Aorta (tissue), 5 donors: ENCODE measurements at regions not wholly inside any gene's neighbourhood (a gene's known extent, or its start where the extent isn't known, plus 50 kb on each side); places are given as distances from the start of the nearest gene placed in this dataset.
"Not testable (repeated sequence)": the region's sequence is repeated elsewhere in the genome, so short reads cannot be mapped to it uniquely, and the experiment has no call there.

Experiments
- ATAC-seq: fragments of 200-7000 bp; cut with Tn5 transposase; one replicate; pipeline ENCODE4 v1.9.1; 2022; ENCODE audit warnings: moderate library complexity; ENCODE audit not compliant: low FRiP score
- DNase-seq, 2 donors: peaks; one replicate each; pipeline ENCODE4 v3.0.0-alpha.2; 2020
- H3K27ac ChIP-seq, 2 donors: one replicate each; pipeline ENCODE4 v1.5.1; 2013; ENCODE audit warnings: low read length in 2 of 2, mild to moderate bottlenecking in 2 of 2, moderate library complexity in 2 of 2, control low read depth in 1 of 2, inconsistent platforms in 1 of 2, low read depth in 1 of 2
- H3K27me3 ChIP-seq, 2 donors: one replicate each; pipeline ENCODE4 v1.6.1; 2013; ENCODE audit warnings: control low read depth in 1 of 2, low read length in 1 of 2, mild to moderate bottlenecking in 1 of 2, moderate library complexity in 1 of 2; ENCODE audit not compliant: insufficient read depth in 2 of 2, control insufficient read depth in 1 of 2
- H3K36me3 ChIP-seq, 2 donors: one replicate each; pipeline ENCODE4 v1.6.1; 2013; ENCODE audit warnings: control low read depth in 1 of 2, low read length in 1 of 2, mild to moderate bottlenecking in 1 of 2; ENCODE audit not compliant: insufficient read depth in 2 of 2, control insufficient read depth in 1 of 2
- H3K4me1 ChIP-seq, 2 donors: one replicate each; pipeline ENCODE4 v1.6.1; 2013; ENCODE audit warnings: low read length in 2 of 2, control low read depth in 1 of 2, mild to moderate bottlenecking in 1 of 2, moderate library complexity in 1 of 2; ENCODE audit not compliant: insufficient read depth in 2 of 2, control insufficient read depth in 1 of 2
- H3K4me3 ChIP-seq, 2 donors: one replicate each; pipeline ENCODE4 v1.5.1; 2013; ENCODE audit warnings: low read length in 2 of 2, control low read depth in 1 of 2, mild to moderate bottlenecking in 1 of 2
- H3K9me3 ChIP-seq: one replicate; pipeline ENCODE4 v1.6.1; 2013; ENCODE audit warnings: mild to moderate bottlenecking, low read length; ENCODE audit not compliant: control insufficient read depth
- WGBS, 2 donors: extraction: QIAGEN DNeasy Blood & Tissue Kit; methylation state at CpG; one replicate each; pipeline ENCODE4 v1.1.7; 2013; 5-methylcytosine and 5-hydroxymethylcytosine counted together
- intact Hi-C, 2 donors: fragments of 100-400 bp; cut with DNase I; formaldehyde crosslinking; loops; one replicate each; pipeline versions ENCODE4 v1.14.2 to v1.15.0; 2022
- donor health status: healthy with polysubstance abuse.
- donor health status: Bipolar disorder and iron deficiency.
- donor health status: DM: no; HTN: no; CAD: no.
- donor health status: DM: no; HTN: no; CAD: no.
- donor health status: DM: yes; HTN: yes; CAD: no.

DNA sequence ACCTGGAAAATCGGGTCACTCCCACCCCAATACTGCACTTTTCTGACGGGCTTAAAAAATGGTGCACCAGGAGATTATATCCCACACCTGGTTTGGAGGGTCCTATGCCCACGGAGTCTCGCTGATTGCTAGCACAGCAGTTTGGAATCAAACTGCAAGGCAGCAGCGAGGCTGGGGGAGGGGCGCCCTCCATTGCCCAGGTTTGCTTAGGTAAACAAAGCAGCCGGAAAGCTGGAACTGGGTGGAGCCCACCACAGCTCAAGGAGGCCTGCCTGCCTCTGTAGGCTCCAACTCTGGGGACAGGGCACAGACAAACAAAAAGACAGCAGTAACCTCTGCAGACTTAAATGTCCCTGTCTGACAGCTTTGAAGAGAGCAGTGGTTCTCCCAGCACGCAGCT, 167.1 kb upstream of the PHACTR1 start:
- not testable (repeated sequence) for DNase-seq, H3K27me3 ChIP-seq, H3K9me3 ChIP-seq, H3K4me1 ChIP-seq, H3K36me3 ChIP-seq, ATAC-seq, H3K4me3 ChIP-seq
- H3K27ac ChIP-seq = peak overlapping the region in 1 of 2 donors; percentile 16
- intact Hi-C loops = loop anchor here in 1 of 2 donors (5.0 kb wide), 1 partner anchor 257 kb away; the partner anchor contains the start of gene EDN1
- 84 to 86% methylated on average over 6 to 8 of the region's 8 CpGs for WGBS, 2 donors

DNA sequence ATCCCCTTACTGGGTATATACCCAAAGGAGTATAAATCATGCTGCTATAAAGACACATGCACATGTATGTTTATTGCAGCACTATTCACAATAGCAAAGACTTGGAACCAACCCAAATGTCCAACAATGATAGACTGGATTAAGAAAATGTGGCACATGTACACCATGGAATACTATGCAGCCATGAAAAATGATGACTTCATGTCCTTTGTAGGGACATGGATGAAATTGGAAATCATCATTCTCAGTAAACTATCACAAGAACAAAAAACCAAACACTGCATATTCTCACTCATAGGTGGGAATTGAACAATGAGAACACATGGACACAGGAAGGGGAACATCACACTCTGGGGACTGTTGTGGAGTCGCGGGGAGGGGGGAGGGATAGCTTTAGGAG, 161.7 kb upstream of the PHACTR1 start:
- WGBS, 2 donors = 96 to 100% methylated on average over 2 of the region's 2 CpGs
- H3K4me3 ChIP-seq, H3K36me3 ChIP-seq, H3K27ac ChIP-seq, H3K9me3 ChIP-seq, DNase-seq, ATAC-seq, H3K4me1 ChIP-seq, H3K27me3 ChIP-seq: not testable (repeated sequence)
- intact Hi-C loops = loop anchor here in 1 of 2 donors (5.0 kb wide), 1 partner anchor 42 kb away; no protein-coding TSS in a partner anchor

DNA sequence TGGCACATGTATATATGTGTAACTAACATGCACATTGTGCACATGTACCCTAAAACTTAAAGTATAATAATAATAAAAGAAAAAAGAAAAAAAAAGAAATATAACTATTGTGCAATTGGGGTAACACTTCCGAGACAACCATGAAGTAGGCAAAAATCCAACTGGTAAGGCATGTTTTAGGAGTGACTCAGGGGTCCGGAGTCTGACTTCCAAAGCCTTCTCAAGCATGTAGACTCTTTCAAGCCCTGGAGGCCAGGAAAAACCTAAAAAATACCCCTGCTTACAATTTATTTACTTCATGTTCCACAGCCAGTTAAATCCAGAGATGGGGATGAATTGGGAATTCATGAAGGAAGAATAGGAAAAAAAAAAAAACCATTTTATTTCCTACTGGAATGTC, 161.3 kb upstream of the PHACTR1 start:
- Histone ChIP-seq H3K27me3 (no peaks in the 10 kb centered on the region), H3K4me1 (no peaks in the 10 kb centered on the region), H3K27ac (no peak overlapping the region), H3K4me3 (no peak overlapping the region), H3K9me3 (no peaks in the 10 kb centered on the region), H3K36me3 (no peaks in the 10 kb centered on the region)
- intact Hi-C loops = loop anchor here in 1 of 2 donors (5.0 kb wide), 1 partner anchor 42 kb away; no protein-coding TSS in a partner anchor
- 6 to 8% methylated on average over 2 of the region's 2 CpGs for WGBS, 2 donors
- ATAC-seq = no peak
- DNase-seq = no peak

DNA sequence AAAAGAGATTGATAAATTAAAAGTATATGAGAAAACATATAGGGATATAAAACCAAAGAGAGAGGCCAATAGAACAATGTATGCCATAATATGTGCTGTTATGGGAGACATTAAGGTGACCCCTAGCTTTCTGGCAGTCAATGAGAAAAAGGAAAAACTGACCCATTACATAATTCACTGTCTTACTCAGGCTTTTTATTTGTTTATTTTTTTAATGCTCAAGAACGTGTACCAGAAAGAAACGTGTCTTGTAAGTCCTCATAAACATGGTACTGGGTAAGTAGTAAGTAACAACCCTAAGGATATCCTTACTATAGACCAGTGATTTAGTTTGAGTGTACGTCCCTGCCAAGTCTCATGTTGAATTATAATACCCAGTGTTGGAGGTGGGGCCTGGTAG, 160.8 kb upstream of the PHACTR1 start:
- 34 to 37% methylated on average over 3 of the region's 3 CpGs for WGBS, 2 donors
- no peaks in the 10 kb centered on the region for H3K9me3 ChIP-seq
- DNase-seq (no peak), ATAC-seq (no peak)
- no peak overlapping the region for H3K27ac ChIP-seq
- no peaks in the 10 kb centered on the region for H3K36me3 ChIP-seq
- no peaks in the 10 kb centered on the region for H3K27me3 ChIP-seq
- H3K4me1 ChIP-seq = no peaks in the 10 kb centered on the region
- intact Hi-C loops = loop anchor here in 1 of 2 donors (5.0 kb wide), 1 partner anchor 42 kb away; no protein-coding TSS in a partner anchor
- no peak overlapping the region for H3K4me3 ChIP-seq

DNA sequence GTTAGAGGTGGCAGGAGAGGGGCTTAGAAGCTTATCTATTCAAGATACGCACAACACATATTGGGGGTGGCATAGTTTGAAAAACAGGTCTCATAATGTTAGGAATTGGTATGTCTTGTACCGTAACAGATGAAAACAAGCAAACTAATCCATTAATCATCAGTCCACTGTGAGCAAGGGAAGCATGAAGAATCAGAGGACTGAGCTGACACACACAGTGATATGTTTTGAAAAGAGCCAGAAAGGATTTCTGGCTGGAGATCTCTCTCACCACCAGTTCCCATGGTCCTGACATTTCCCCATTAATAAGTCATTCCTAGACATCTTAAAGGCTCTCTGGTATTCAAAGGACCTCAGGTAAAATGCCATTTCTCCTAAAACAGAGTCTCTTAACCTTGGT, 158.8 kb upstream of the PHACTR1 start:
- Histone ChIP-seq H3K27me3 (no peaks in the 10 kb centered on the region), H3K4me3 (no peak overlapping the region), H3K36me3 (no peaks in the 10 kb centered on the region), H3K27ac (no peak overlapping the region), H3K9me3 (no peaks in the 10 kb centered on the region), H3K4me1 (no peaks in the 10 kb centered on the region)
- DNase-seq (no peak), ATAC-seq (no peak)
- 65 to 67% methylated on average over 2 of the region's 2 CpGs for WGBS, 2 donors
- intact Hi-C loops = loop anchor here in 1 of 2 donors (5.0 kb wide), 1 partner anchor 40 kb away; no protein-coding TSS in a partner anchor

DNA sequence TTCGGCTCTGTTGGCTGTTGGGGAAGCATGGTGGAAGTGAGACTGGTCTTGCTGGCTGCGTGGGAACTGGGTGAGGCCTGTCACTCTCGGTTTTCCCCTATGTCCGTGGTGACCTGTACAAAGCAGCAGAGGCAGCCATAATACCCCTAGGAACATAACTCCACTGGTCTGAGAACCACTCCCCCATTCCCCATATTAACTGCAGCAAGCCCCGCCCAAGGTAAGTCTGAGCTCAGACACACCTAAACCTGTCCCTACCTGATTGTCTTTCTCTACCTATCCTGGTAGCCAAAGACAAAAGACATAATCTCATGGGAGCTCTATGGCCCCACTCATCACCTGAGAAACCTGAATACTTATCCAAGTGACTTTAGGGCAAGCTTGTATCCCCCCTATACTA, 156.3 kb upstream of the PHACTR1 start:
- H3K27me3 ChIP-seq = no peaks in the 10 kb centered on the region
- 86 to 95% methylated on average over 5 of the region's 5 CpGs for WGBS, 2 donors
- H3K4me3 ChIP-seq = no peak overlapping the region
- no peak overlapping the region for H3K27ac ChIP-seq
- ATAC-seq = no peak
- intact Hi-C loops = no loop called here
- no peaks in the 10 kb centered on the region for H3K9me3 ChIP-seq
- no peaks in the 10 kb centered on the region for H3K4me1 ChIP-seq
- H3K36me3 ChIP-seq = no peaks in the 10 kb centered on the region
- DNase-seq = no peak

DNA sequence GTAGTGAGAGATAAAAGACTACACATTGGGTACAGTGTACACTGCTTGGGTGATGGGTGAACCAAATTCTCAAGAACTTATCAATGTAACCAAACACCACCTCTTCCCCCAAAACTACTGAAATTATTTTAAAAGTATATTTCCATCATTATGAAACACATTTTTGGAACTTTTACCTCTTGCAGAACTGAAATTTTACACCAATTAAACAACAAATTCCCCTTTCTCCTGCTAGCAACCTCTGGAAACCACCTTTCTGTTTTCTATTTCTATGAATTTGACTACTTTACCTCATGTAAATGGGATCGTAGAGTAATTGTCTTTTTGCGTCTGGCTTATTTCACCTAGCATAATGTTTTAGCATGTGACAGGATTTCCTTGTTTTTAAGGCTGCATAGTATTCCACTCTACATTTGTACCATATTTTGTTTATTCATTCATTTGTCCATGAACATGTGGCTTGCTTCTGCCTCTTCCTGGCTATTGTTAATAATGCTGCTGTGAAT, 149.9 kb upstream of the PHACTR1 start:
- intact Hi-C loops = no loop called here
- Histone ChIP-seq H3K27ac (no peak overlapping the region), H3K9me3 (no peaks in the 10 kb centered on the region), H3K4me3 (no peak overlapping the region), H3K36me3 (no peaks in the 10 kb centered on the region), H3K4me1 (no peaks in the 10 kb centered on the region), H3K27me3 (no peaks in the 10 kb centered on the region)
- DNase-seq = no peak
- no peak for ATAC-seq
- 95 to 99% methylated on average over 2 of the region's 2 CpGs for WGBS, 2 donors

DNA sequence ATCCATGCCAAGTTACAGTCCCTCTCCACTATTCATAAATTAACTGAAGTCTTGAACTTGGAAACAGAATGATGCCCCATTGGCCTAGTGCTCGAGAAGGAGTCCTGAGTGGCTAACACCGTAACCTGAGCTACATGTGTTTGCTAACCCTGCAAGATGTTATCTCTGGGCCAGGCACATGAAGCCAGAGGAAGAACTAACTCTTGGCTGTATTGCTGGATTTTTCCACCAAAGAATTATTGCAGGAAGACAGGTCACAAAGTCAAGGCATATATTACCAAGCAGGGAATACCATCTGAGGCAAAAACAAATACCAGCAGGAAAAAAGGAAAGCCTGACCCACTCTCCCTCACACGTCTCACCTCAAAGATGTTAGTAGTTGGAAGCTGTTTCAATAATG, 148.9 kb upstream of the PHACTR1 start:
- Histone ChIP-seq H3K9me3 (no peaks in the 10 kb centered on the region), H3K4me1 (no peaks in the 10 kb centered on the region), H3K4me3 (no peak overlapping the region), H3K27ac (no peak overlapping the region), H3K27me3 (no peaks in the 10 kb centered on the region), H3K36me3 (no peaks in the 10 kb centered on the region)
- intact Hi-C loops = no loop called here
- no peak for DNase-seq
- ATAC-seq = no peak
- 92 to 97% methylated on average over 3 of the region's 3 CpGs for WGBS, 2 donors

DNA sequence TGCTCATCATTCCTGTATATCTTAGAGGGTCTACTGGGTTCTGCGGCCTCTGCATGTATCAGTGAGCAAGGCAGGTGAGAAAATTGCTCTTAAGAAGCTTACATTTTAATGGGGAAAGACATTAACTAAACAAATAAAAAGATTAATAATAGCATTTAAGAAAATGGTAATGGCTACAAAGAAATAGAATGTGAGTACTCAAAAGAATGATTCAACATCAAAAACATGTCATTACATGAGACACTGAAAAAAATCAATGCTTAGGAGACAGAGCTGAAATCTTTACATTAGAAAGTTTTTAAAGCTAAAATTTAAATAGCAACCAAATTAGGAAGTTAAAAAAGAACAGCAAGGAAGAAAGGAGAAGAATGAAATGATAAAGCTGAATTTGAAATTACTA, 146.9 kb upstream of the PHACTR1 start:
- ATAC-seq = no peak
- intact Hi-C loops = no loop called here
- Histone ChIP-seq H3K4me3 (no peak overlapping the region), H3K27ac (no peak overlapping the region), H3K4me1 (peaks cover 0 to 1% of the 10 kb centered on the region in 2 donors), H3K9me3 (no peaks in the 10 kb centered on the region), H3K36me3 (no peaks in the 10 kb centered on the region), H3K27me3 (no peaks in the 10 kb centered on the region)
- no peak for DNase-seq
- 99 to 100% methylated on average over 1 of the region's 1 CpG for WGBS, 2 donors
